Panc1 (cell line): ENCODE measurements at regions not wholly inside any gene's neighbourhood (a gene's known extent, or its start where the extent isn't known, plus 50 kb on each side); places are given as distances from the start of the nearest gene placed in this dataset.

ENCODE experiments used
- POLR2AphosphoS5 ChIP-seq: IDR thresholded peaks from 2 replicates; pipeline ENCODE4 v1.6.1; 2012; ENCODE audit warnings: mild to moderate bottlenecking, low read depth, low read length, moderate library complexity
- SIN3A ChIP-seq: IDR thresholded peaks from 2 replicates; pipeline ENCODE4 v1.6.1; 2012; ENCODE audit warnings: low read depth, mild to moderate bottlenecking, low read length, moderate library complexity, borderline replicate concordance; ENCODE audit not compliant: insufficient read depth
- TF ChIP-seq, protein P1 (sequence below): fragments of 450-650 bp; IDR thresholded peaks from 2 replicates; pipeline ENCODE4 v1.5.1; 2017; ENCODE audit warnings: mild to moderate bottlenecking
- TF ChIP-seq, protein P2 (sequence below), 2 experiments: IDR thresholded peaks; 2 replicates each; pipeline ENCODE4 v1.6.1; 2011 to 2012; ENCODE audit warnings: low read depth in 2 of 2, control low read depth in 1 of 2, low read length in 1 of 2, mild to moderate bottlenecking in 1 of 2, moderate library complexity in 1 of 2; ENCODE audit not compliant: insufficient read depth in 1 of 2

DNA sequence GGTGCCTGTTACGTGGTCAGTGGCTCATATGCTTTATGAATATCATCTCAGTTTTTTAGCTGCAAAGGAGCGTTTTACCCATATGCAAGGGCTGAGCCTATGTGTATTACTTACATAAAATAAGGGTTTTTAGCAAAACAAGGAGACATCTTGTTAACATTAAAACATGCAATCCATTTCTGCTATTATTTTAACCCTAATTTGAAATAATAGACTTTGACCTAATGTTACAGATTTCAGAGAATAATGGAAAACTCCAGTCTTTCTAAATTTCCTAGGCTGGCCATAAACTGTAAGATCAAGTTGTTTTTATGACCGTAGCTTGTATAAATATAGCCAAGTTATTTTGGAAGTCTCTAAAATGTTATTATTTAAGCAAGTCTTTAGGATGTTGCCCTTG, 121.1 kb upstream of the SEMA6A start:
- no peak for TF ChIP-seq POLR2AphosphoS5
- TF ChIP-seq, protein P1, sequence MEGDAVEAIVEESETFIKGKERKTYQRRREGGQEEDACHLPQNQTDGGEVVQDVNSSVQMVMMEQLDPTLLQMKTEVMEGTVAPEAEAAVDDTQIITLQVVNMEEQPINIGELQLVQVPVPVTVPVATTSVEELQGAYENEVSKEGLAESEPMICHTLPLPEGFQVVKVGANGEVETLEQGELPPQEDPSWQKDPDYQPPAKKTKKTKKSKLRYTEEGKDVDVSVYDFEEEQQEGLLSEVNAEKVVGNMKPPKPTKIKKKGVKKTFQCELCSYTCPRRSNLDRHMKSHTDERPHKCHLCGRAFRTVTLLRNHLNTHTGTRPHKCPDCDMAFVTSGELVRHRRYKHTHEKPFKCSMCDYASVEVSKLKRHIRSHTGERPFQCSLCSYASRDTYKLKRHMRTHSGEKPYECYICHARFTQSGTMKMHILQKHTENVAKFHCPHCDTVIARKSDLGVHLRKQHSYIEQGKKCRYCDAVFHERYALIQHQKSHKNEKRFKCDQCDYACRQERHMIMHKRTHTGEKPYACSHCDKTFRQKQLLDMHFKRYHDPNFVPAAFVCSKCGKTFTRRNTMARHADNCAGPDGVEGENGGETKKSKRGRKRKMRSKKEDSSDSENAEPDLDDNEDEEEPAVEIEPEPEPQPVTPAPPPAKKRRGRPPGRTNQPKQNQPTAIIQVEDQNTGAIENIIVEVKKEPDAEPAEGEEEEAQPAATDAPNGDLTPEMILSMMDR = no peak
- TF ChIP-seq, protein P2, sequence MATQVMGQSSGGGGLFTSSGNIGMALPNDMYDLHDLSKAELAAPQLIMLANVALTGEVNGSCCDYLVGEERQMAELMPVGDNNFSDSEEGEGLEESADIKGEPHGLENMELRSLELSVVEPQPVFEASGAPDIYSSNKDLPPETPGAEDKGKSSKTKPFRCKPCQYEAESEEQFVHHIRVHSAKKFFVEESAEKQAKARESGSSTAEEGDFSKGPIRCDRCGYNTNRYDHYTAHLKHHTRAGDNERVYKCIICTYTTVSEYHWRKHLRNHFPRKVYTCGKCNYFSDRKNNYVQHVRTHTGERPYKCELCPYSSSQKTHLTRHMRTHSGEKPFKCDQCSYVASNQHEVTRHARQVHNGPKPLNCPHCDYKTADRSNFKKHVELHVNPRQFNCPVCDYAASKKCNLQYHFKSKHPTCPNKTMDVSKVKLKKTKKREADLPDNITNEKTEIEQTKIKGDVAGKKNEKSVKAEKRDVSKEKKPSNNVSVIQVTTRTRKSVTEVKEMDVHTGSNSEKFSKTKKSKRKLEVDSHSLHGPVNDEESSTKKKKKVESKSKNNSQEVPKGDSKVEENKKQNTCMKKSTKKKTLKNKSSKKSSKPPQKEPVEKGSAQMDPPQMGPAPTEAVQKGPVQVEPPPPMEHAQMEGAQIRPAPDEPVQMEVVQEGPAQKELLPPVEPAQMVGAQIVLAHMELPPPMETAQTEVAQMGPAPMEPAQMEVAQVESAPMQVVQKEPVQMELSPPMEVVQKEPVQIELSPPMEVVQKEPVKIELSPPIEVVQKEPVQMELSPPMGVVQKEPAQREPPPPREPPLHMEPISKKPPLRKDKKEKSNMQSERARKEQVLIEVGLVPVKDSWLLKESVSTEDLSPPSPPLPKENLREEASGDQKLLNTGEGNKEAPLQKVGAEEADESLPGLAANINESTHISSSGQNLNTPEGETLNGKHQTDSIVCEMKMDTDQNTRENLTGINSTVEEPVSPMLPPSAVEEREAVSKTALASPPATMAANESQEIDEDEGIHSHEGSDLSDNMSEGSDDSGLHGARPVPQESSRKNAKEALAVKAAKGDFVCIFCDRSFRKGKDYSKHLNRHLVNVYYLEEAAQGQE (IDR thresholded peaks at IDR 0.05; ENCODE audit: insufficient read depth in 1 of 2, low read depth in 2 of 2, low read length in 1 of 2) = no peak
- TF ChIP-seq SIN3A = no peak
